ENCODE measurements at regions not wholly inside any gene's neighbourhood (a gene's known extent, or its start where the extent isn't known, plus 50 kb on each side); places are given as distances from the start of the nearest gene placed in this dataset.
"Not testable (repeated sequence)": the region's sequence is repeated elsewhere in the genome, so short reads cannot be mapped to it uniquely, and the experiment has no call there.

GRCh38 chr12:131229426-131230339, 276.0 kb downstream of the ADGRD1 start:
- no peak for DNase-seq

GRCh38 chr12:131230340-131231031, 276.8 kb downstream of the ADGRD1 start:
- DNase-seq: no peak

- DNase-seq: no peak
Measured at GRCh38 chr12:131231032-131231980, 277.6 kb downstream of the ADGRD1 start.

- DNase-seq: no peak
Measured at GRCh38 chr12:131232036-131232435, 278.3 kb downstream of the ADGRD1 start.

- DNase-seq: not testable (repeated sequence)
Measured at GRCh38 chr12:131232872-131233271, 279.2 kb downstream of the ADGRD1 start.

GRCh38 chr12:131233850-131234789, 280.4 kb downstream of the ADGRD1 start:
- not testable (repeated sequence) for DNase-seq

GRCh38 chr12:131234841-131235271, 281.1 kb downstream of the ADGRD1 start:
- not testable (repeated sequence) for DNase-seq

- DNase-seq: no peak
Measured at GRCh38 chr12:131235871-131236271, 282.2 kb downstream of the ADGRD1 start.

GRCh38 chr12:131239384-131240094, 285.8 kb downstream of the ADGRD1 start:
- DNase-seq: no peak

GRCh38 chr12:131241517-131241916, 287.8 kb downstream of the ADGRD1 start:
- no peak for DNase-seq

- DNase-seq: no peak
Measured at GRCh38 chr12:131242741-131243496, 289.2 kb downstream of the ADGRD1 start.

- DNase-seq: not testable (repeated sequence)
Measured at GRCh38 chr12:131244157-131244688, 290.5 kb downstream of the ADGRD1 start.

GRCh38 chr12:131245161-131245560, 291.5 kb downstream of the ADGRD1 start:
- not testable (repeated sequence) for DNase-seq

- no peak for DNase-seq
Measured at GRCh38 chr12:131245564-131246355, 292.1 kb downstream of the ADGRD1 start.

GRCh38 chr12:131247026-131247725, 293.5 kb downstream of the ADGRD1 start:
- not testable (repeated sequence) for DNase-seq

- DNase-seq: not testable (repeated sequence)
Measured at GRCh38 chr12:131247875-131248274, 294.2 kb downstream of the ADGRD1 start.
